GM23248 (cell line): ENCODE measurements at regions not wholly inside any gene's neighbourhood (a gene's known extent, or its start where the extent isn't known, plus 50 kb on each side); places are given as distances from the start of the nearest gene placed in this dataset.

Experiments
- DNase-seq: peaks from one replicate; pipeline ENCODE4 v3.0.0-alpha.2; 2015
- H2AFZ ChIP-seq: fragments of 200-600 bp; sonication (generic); 2 replicates; pipeline ENCODE4 v1.6.1; 2016; ENCODE audit warnings: antibody characterized with exemption
- H3F3A ChIP-seq: fragments of 200-600 bp; sonication (generic); 2 replicates; pipeline ENCODE4 v1.6.1; 2016; ENCODE audit warnings: mild to moderate bottlenecking, antibody characterized with exemption, mixed run types; ENCODE audit not compliant: insufficient read depth
- H3K27ac ChIP-seq: fragments of 200-600 bp; sonication (generic); 2 replicates; pipeline ENCODE4 v1.5.1; 2016; ENCODE audit warnings: mild to moderate bottlenecking
- H3K27me3 ChIP-seq: fragments of 200-600 bp; sonication (generic); replicated peaks from 2 replicates; pipeline ENCODE4 v1.6.1; 2016; ENCODE audit warnings: mild to moderate bottlenecking; ENCODE audit not compliant: insufficient read depth
- H3K36me3 ChIP-seq: fragments of 200-600 bp; sonication (generic); 2 replicates; pipeline ENCODE4 v1.6.1; 2016; ENCODE audit warnings: low read depth, mild to moderate bottlenecking
- H3K4me1 ChIP-seq: fragments of 200-600 bp; sonication (generic); 2 replicates; pipeline ENCODE4 v1.6.1; 2016; ENCODE audit warnings: mild to moderate bottlenecking; ENCODE audit not compliant: insufficient read depth
- H3K4me2 ChIP-seq: fragments of 200-600 bp; sonication (generic); one replicate; pipeline ENCODE4 v1.6.1; 2016; ENCODE audit warnings: mild to moderate bottlenecking; ENCODE audit not compliant: unreplicated experiment
- H3K4me3 ChIP-seq: fragments of 200-600 bp; sonication (generic); 2 replicates; pipeline ENCODE4 v1.5.1; 2016; ENCODE audit warnings: mild to moderate bottlenecking
- H3K79me2 ChIP-seq: fragments of 200-600 bp; sonication (generic); 2 replicates; pipeline ENCODE4 v1.6.1; 2016; ENCODE audit warnings: mild to moderate bottlenecking; ENCODE audit not compliant: insufficient read depth
- H3K9ac ChIP-seq: fragments of 200-600 bp; sonication (generic); 2 replicates; pipeline ENCODE4 v1.6.1; 2016; ENCODE audit warnings: mild to moderate bottlenecking
- H3K9me2 ChIP-seq: fragments of 200-600 bp; sonication (generic); 2 replicates; pipeline ENCODE4 v1.6.1; 2016; ENCODE audit warnings: mixed run types, mild to moderate bottlenecking, moderate library complexity; ENCODE audit not compliant: insufficient read depth
- H3K9me3 ChIP-seq: fragments of 200-600 bp; sonication (generic); one replicate; pipeline ENCODE4 v1.6.1; 2017; ENCODE audit warnings: low read depth
- H4K20me1 ChIP-seq: fragments of 200-600 bp; sonication (generic); 2 replicates; pipeline ENCODE4 v1.6.0; 2016; ENCODE audit not compliant: insufficient read depth
- EZH2 ChIP-seq: fragments of 200-600 bp; sonication (generic); IDR thresholded peaks from 2 replicates; pipeline ENCODE4 v1.6.1; 2018; ENCODE audit warnings: antibody characterized with exemption, mild to moderate bottlenecking; ENCODE audit not compliant: insufficient read depth, poor library complexity, severe bottlenecking
- EZH2phosphoT487 ChIP-seq: fragments of 200-600 bp; sonication (generic); IDR thresholded peaks from 2 replicates; pipeline ENCODE4 v1.6.1; 2018; ENCODE audit warnings: antibody characterized with exemption, moderate library complexity, mild to moderate bottlenecking, low read depth; ENCODE audit not compliant: insufficient read depth
- WGBS, 2 experiments: methylation state at CpG; one replicate each; pipeline ENCODE4 v1.1.6; 2015 to 2017; ENCODE audit warnings: low lambda C conversion rate in 2 of 2, low coverage in 1 of 2; ENCODE audit errors: missing lambda C conversion rate in 2 of 2; 5-methylcytosine and 5-hydroxymethylcytosine counted together
- in situ Hi-C: fragments of 300-500 bp; cut with MboI; formaldehyde crosslinking; loops from 2 replicates; pipeline ENCODE4 v1.15.0; 2020

GRCh38 chr4:74675673-74676279, 118.5 kb downstream of the BTC start:
- H3K27ac ChIP-seq = no peak overlapping the region
- no peaks in the 10 kb centered on the region for H3F3A ChIP-seq
- H2AFZ ChIP-seq = no peak overlapping the region
- H3K4me1 ChIP-seq = no peaks in the 10 kb centered on the region
- in situ Hi-C loops = no loop called here
- no peaks in the 10 kb centered on the region for H3K9me3 ChIP-seq
- H3K4me2 ChIP-seq = no peak overlapping the region
- no peak overlapping the region for H3K9ac ChIP-seq
- H3K4me3 ChIP-seq = no peak overlapping the region
- H3K79me2 ChIP-seq = no peaks in the 10 kb centered on the region
- H3K9me2 ChIP-seq = no peaks in the 10 kb centered on the region
- no peaks in the 10 kb centered on the region for H3K27me3 ChIP-seq
- H3K36me3 ChIP-seq = no peaks in the 10 kb centered on the region
- WGBS, 2 experiments = 3 to 6% methylated on average over 5 of the region's 5 CpGs
- TF ChIP-seq EZH2phosphoT487 (no peak), EZH2 (no peak)
- DNase-seq = peak; percentile 83
- no peaks in the 10 kb centered on the region for H4K20me1 ChIP-seq

GRCh38 chr4:74682567-74683359, 111.6 kb downstream of the BTC start:
- Histone ChIP-seq H3K9me2 (no peaks in the 10 kb centered on the region), H3K4me1 (peaks cover 11% of the 10 kb centered on the region; the same call in 1 of the 2 replicates), H3K27ac (peak overlapping the region; percentile 39), H4K20me1 (no peaks in the 10 kb centered on the region), H3K79me2 (no peaks in the 10 kb centered on the region), H3K27me3 (no peaks in the 10 kb centered on the region), H3K9ac (no peak overlapping the region), H3K36me3 (no peaks in the 10 kb centered on the region), H3K4me2 (no peak overlapping the region), H3F3A (no peaks in the 10 kb centered on the region; the same call in 1 of the 2 replicates), H2AFZ (no peak overlapping the region), H3K9me3 (no peaks in the 10 kb centered on the region), H3K4me3 (no peak overlapping the region)
- in situ Hi-C loops = no loop called here
- WGBS, 2 experiments = 0 to 6% methylated on average over 2 of the region's 2 CpGs
- TF ChIP-seq EZH2phosphoT487 (no peak), EZH2 (no peak)
- DNase-seq = peak; percentile 94

- WGBS, 2 experiments = 5 to 7% methylated on average over 4 of the region's 4 CpGs
- Histone ChIP-seq H3K4me2 (no peak overlapping the region), H3K9ac (no peak overlapping the region), H4K20me1 (no peaks in the 10 kb centered on the region), H3K4me3 (no peak overlapping the region), H3K36me3 (no peaks in the 10 kb centered on the region), H3K27me3 (peaks cover 64% of the 10 kb centered on the region), H3K27ac (no peak overlapping the region), H3K4me1 (no peaks in the 10 kb centered on the region), H3K9me2 (no peaks in the 10 kb centered on the region), H3K9me3 (no peaks in the 10 kb centered on the region), H2AFZ (no peak overlapping the region), H3F3A (no peaks in the 10 kb centered on the region), H3K79me2 (no peaks in the 10 kb centered on the region)
- DNase-seq = no peak
- no peak for TF ChIP-seq EZH2phosphoT487
- no peak for TF ChIP-seq EZH2
- in situ Hi-C loops = no loop called here
Measured at GRCh38 chr4:74692972-74693371, 101.4 kb downstream of the BTC start.
